ENCODE measurements at regions not wholly inside any gene's neighbourhood (a gene's known extent, or its start where the extent isn't known, plus 50 kb on each side); places are given as distances from the start of the nearest gene placed in this dataset.

GRCh38 chr3:109570408-109570807, 233.1 kb upstream of the DPPA4 start:
- H3K4me1 ChIP-seq (replicated peaks in 1 of 2) = no peaks in the 10 kb centered on the region
- H3K4me3 ChIP-seq = no peak overlapping the region
- H3K36me3 ChIP-seq (replicated peaks in 1 of 2) = no peaks in the 10 kb centered on the region
- no peak overlapping the region for H3K27ac ChIP-seq
- intact Hi-C loops (cut with DNase I) = no loop called here
- WGBS, 4 donors = 85 to 90% (median 89%) methylated on average over 2 of the region's 2 CpGs
- no peaks in the 10 kb centered on the region for H3K27me3 ChIP-seq
- DNase-seq = no peak
- no peak for TF ChIP-seq CTCF (IDR thresholded peaks at IDR 0.05)
- TF ChIP-seq POLR2A (IDR thresholded peaks at IDR 0.05) = no peak
- no peaks in the 10 kb centered on the region for H3K9me3 ChIP-seq (replicated peaks in 1 of 3)

- intact Hi-C loops (cut with DNase I) = no loop called here
- no peaks in the 10 kb centered on the region for H3K36me3 ChIP-seq (replicated peaks in 1 of 2)
- no peaks in the 10 kb centered on the region for H3K27me3 ChIP-seq
- 84 to 95% (median 92%) methylated on average over 1 of the region's 1 CpG for WGBS, 4 donors
- no peak for DNase-seq
- no peak for TF ChIP-seq CTCF (IDR thresholded peaks at IDR 0.05)
- no peak for TF ChIP-seq POLR2A (IDR thresholded peaks at IDR 0.05)
- no peak overlapping the region for H3K4me3 ChIP-seq
- H3K27ac ChIP-seq = no peak overlapping the region
- no peaks in the 10 kb centered on the region for H3K4me1 ChIP-seq (replicated peaks in 1 of 2)
- H3K9me3 ChIP-seq (replicated peaks in 1 of 3) = no peaks in the 10 kb centered on the region
Observed at GRCh38 chr3:109572301-109572700, 235.0 kb upstream of the DPPA4 start.

GRCh38 chr3:109596991-109597390, 259.6 kb upstream of the DPPA4 start:
- no peak for DNase-seq
- no peaks in the 10 kb centered on the region for H3K9me3 ChIP-seq (replicated peaks in 1 of 3)
- H3K4me1 ChIP-seq (replicated peaks in 1 of 2) = no peaks in the 10 kb centered on the region
- no peak overlapping the region for H3K4me3 ChIP-seq
- 66 to 76% (median 71%) methylated on average over 4 of the region's 4 CpGs for WGBS, 4 donors
- no peak for TF ChIP-seq POLR2A (IDR thresholded peaks at IDR 0.05)
- no peak for TF ChIP-seq CTCF (IDR thresholded peaks at IDR 0.05)
- H3K27me3 ChIP-seq = no peaks in the 10 kb centered on the region
- H3K27ac ChIP-seq = no peak overlapping the region
- intact Hi-C loops (cut with DNase I) = no loop called here
- no peaks in the 10 kb centered on the region for H3K36me3 ChIP-seq (replicated peaks in 1 of 2)

GRCh38 chr3:109597444-109597843, 260.1 kb upstream of the DPPA4 start:
- Histone ChIP-seq H3K36me3 (replicated peaks in 1 of 2) (no peaks in the 10 kb centered on the region), H3K4me3 (no peak overlapping the region), H3K27me3 (no peaks in the 10 kb centered on the region), H3K27ac (no peak overlapping the region), H3K9me3 (replicated peaks in 1 of 3) (no peaks in the 10 kb centered on the region), H3K4me1 (replicated peaks in 1 of 2) (no peaks in the 10 kb centered on the region)
- no peak for DNase-seq
- intact Hi-C loops (cut with DNase I) = no loop called here
- 39 to 60% (median 55%) methylated on average over 3 of the region's 3 CpGs for WGBS, 4 donors
- no peak for TF ChIP-seq CTCF (IDR thresholded peaks at IDR 0.05)
